ENCODE measurements at regions not wholly inside any gene's neighbourhood (a gene's known extent, or its start where the extent isn't known, plus 50 kb on each side); places are given as distances from the start of the nearest gene placed in this dataset.

DNA sequence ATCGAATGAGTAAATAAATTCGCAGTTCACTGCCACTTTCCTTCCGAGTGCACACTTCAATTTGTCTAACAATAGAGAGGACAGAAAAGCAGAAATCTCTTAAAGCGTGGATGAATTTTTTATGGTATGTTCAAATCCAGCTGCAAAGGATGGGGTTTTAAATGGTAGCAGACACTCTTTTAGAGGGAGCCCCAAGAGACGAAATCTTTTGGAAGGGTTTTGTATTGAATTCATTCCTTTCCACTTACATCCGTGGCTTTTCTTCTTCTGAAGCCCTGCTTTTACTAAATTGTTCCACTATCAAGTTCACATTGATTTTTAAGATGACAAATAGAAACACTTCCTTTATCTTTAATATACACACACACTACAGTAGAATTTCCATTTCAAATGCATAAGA, 680.7 kb downstream of the NR4A2 start:
- DNase-seq, result no peak
- Mint-ChIP-seq H3K27ac (no peak overlapping the region), H3K9me3 (peaks cover 14% of the 10 kb centered on the region), H3K4me3 (no peak overlapping the region), H3K36me3 (ENCODE audit: low read depth) (no peaks in the 10 kb centered on the region), H3K4me1 (ENCODE audit: low read depth) (no peaks in the 10 kb centered on the region), H3K27me3 (ENCODE audit: insufficient read depth) (no peaks in the 10 kb centered on the region)
- TF ChIP-seq, protein P1, sequence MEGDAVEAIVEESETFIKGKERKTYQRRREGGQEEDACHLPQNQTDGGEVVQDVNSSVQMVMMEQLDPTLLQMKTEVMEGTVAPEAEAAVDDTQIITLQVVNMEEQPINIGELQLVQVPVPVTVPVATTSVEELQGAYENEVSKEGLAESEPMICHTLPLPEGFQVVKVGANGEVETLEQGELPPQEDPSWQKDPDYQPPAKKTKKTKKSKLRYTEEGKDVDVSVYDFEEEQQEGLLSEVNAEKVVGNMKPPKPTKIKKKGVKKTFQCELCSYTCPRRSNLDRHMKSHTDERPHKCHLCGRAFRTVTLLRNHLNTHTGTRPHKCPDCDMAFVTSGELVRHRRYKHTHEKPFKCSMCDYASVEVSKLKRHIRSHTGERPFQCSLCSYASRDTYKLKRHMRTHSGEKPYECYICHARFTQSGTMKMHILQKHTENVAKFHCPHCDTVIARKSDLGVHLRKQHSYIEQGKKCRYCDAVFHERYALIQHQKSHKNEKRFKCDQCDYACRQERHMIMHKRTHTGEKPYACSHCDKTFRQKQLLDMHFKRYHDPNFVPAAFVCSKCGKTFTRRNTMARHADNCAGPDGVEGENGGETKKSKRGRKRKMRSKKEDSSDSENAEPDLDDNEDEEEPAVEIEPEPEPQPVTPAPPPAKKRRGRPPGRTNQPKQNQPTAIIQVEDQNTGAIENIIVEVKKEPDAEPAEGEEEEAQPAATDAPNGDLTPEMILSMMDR (IDR thresholded peaks at IDR 0.05), result no peak

DNA sequence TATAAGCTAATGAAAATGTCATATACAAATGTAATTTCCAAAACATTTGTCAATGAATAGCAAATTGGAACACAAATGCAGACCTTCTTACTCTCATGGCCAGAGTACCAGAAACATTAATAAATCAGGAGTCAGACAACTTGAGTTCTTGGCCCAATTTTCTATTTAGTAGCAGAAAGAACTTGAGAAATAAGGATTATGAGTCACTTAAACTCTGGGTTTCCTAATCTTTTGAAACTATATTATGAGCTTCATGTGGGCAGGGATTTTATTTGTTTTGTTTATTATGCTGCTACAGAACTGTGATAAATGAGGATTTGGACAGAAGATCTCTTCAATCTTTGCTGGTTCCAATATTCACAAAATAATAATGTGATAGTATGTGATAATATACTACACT, 686.7 kb downstream of the NR4A2 start:
- TF ChIP-seq, protein P1 (IDR thresholded peaks at IDR 0.05), result no peak
- no peaks in the 10 kb centered on the region for H3K4me1 Mint-ChIP-seq (ENCODE audit: low read depth)
- H3K36me3 Mint-ChIP-seq (ENCODE audit: low read depth), result no peaks in the 10 kb centered on the region
- peaks cover 31% of the 10 kb centered on the region for H3K9me3 Mint-ChIP-seq
- H3K27ac Mint-ChIP-seq, result no peak overlapping the region
- H3K27me3 Mint-ChIP-seq (ENCODE audit: insufficient read depth), result no peaks in the 10 kb centered on the region
- no peak for DNase-seq
- H3K4me3 Mint-ChIP-seq, result no peak overlapping the region

DNA sequence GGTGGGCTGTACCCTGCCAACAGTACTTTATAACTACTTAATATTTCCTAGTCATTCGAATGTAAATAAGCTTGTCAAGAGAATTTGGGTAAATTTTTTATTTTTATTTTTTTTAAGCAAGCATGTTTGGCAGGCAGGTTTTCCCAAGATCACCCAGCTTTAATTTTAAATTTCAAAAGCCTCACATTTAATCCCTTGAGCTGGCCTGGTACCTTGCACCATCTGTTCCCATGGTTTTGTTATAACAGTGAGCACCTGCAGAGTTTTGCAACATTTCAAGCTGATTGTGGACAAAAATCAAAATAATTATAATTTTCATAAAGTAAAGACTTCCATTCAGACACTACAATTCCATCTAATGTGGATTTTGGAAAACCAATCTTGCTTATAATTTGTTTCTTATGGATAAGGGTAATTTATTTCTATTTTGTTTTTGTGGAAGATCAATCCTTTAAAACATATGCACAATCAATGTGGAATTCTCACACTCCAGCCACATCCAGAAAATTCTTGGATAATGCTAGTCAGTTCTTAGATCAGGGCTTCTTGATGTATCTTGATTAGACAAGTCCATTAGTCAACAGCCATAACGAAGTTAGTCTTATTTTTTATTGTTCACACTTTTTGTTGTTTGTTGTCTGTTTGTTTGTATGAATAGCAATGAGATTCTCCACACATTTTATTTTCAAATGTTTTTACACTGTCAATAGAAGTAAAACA, 689.3 kb downstream of the NR4A2 start:
- H3K4me3 Mint-ChIP-seq, result no peak overlapping the region
- no peaks in the 10 kb centered on the region for H3K4me1 Mint-ChIP-seq (ENCODE audit: low read depth)
- no peak for DNase-seq
- H3K36me3 Mint-ChIP-seq (ENCODE audit: low read depth), result no peaks in the 10 kb centered on the region
- H3K27ac Mint-ChIP-seq, result no peak overlapping the region
- H3K9me3 Mint-ChIP-seq, result peaks cover 31% of the 10 kb centered on the region
- TF ChIP-seq, protein P1 (IDR thresholded peaks at IDR 0.05), result no peak
- H3K27me3 Mint-ChIP-seq (ENCODE audit: insufficient read depth), result no peaks in the 10 kb centered on the region

DNA sequence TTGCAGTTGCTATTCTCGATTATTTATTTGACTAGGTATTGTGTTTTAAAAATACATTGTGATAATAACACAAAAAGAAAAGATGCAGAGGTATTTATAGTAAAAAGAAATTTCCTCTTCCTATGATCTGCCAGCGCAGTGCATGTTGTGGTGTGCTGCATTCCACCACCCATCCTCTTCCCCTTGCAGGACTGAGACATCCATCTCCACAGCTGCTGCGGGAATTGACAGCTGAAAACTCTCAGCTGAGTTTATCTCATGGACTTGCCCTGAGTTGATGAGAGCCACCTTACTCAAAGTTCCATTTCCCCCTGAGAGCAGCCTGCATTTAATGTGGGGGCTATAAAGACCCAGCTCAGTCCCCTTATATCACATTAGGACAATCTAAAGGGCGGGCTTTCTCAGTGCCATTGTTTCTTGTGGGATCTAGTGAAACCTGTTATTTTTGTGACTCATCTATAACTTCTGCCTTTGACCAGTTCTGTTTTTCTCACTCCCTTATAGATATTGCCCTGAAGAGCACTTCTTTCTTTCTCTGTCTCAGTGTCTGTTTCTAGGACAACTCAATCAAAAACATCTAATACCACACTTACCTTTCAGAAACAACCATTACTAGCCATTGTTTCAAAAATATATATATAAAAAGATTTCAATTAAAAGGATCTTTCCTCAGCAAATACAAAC, 698.5 kb downstream of the NR4A2 start:
- H3K4me3 Mint-ChIP-seq, result no peak overlapping the region
- no peak overlapping the region for H3K27ac Mint-ChIP-seq
- no peak for DNase-seq
- TF ChIP-seq, protein P1 (IDR thresholded peaks at IDR 0.05), result no peak
- H3K27me3 Mint-ChIP-seq (ENCODE audit: insufficient read depth), result no peaks in the 10 kb centered on the region; the same call in 1 of the 2 replicates
- peaks cover 21% of the 10 kb centered on the region for H3K9me3 Mint-ChIP-seq
- no peaks in the 10 kb centered on the region for H3K4me1 Mint-ChIP-seq (ENCODE audit: low read depth)
- H3K36me3 Mint-ChIP-seq (ENCODE audit: low read depth), result no peaks in the 10 kb centered on the region

DNA sequence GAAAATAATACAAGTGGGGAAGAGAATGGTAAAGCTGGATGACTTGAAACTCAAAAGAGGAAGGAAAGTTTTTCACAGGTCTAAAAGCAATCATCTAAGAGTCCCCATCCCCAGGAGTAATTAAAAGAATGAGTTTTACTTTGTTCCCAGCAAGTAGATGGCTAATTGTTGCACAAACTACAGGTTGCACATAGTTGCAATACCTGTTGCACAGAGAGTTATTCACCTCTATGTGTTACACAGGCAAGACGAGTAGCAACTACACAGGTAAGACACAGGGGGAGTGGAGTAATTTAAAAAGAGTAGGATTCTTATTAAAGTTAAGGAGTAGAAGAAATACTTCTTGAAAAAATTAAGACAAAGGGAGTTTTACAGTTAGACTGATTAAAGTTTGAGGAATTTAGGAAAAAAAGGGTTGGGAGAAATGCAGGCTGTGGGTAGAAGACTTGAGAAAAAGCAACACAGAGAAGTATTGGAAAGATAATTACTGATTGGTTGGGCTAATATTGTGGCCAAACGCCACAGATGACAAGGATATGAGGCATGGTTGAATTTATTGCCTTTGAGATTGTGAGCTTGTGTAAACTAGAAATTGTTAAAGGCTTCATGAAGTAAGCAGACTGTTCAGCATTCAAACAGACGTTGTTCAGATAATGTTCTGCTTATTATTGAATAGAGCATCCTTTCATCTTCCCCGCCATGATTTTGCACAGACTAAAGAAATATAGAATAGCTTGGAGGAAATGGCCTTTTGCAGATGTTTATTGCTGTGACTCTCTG, 699.3 kb downstream of the NR4A2 start:
- Mint-ChIP-seq H3K36me3 (ENCODE audit: low read depth) (no peaks in the 10 kb centered on the region), H3K27ac (no peak overlapping the region)

More for the DNA sequence above, 699.3 kb downstream of the NR4A2 start:
- Mint-ChIP-seq H3K4me3 (no peak overlapping the region), H3K4me1 (ENCODE audit: low read depth) (no peaks in the 10 kb centered on the region), H3K9me3 (peaks cover 21% of the 10 kb centered on the region), H3K27me3 (ENCODE audit: insufficient read depth) (no peaks in the 10 kb centered on the region; the same call in 1 of the 2 replicates)
- no peak for DNase-seq
- TF ChIP-seq, protein P1 (IDR thresholded peaks at IDR 0.05), result no peak
